Ascending aorta (tissue), 2 donors: ENCODE measurements at regions not wholly inside any gene's neighbourhood (a gene's known extent, or its start where the extent isn't known, plus 50 kb on each side); places are given as distances from the start of the nearest gene placed in this dataset.
"Not testable (repeated sequence)": the region's sequence is repeated elsewhere in the genome, so short reads cannot be mapped to it uniquely, and the experiment has no call there.

Source experiments
- DNase-seq, 2 donors: peaks; one replicate each; pipeline ENCODE4 v3.0.0-alpha.2; 2019; ENCODE audit warnings: low spot score in 2 of 2
- H3K27ac ChIP-seq, 2 donors: fragments of 200-600 bp; sonication (generic); one replicate each; pipeline ENCODE4 v1.5.1; 2016 to 2017; ENCODE audit warnings: mild to moderate bottlenecking in 1 of 2
- H3K27me3 ChIP-seq: fragments of 200-600 bp; sonication (generic); one replicate; pipeline ENCODE4 v1.5.1; 2017
- H3K36me3 ChIP-seq, 2 donors: fragments of 200-600 bp; sonication (generic); one replicate each; pipeline ENCODE4 v1.5.1; 2016
- H3K4me1 ChIP-seq, 2 donors: fragments of 200-600 bp; sonication (generic); one replicate each; pipeline ENCODE4 v1.5.1; 2016 to 2017; ENCODE audit warnings: mild to moderate bottlenecking in 1 of 2
- H3K4me3 ChIP-seq, 2 donors: fragments of 200-600 bp; sonication (generic); one replicate each; pipeline ENCODE4 v1.5.1; 2016 to 2017; ENCODE audit warnings: mild to moderate bottlenecking in 1 of 2
- H3K9me3 ChIP-seq, 2 donors: fragments of 200-600 bp; sonication (generic); one replicate each; pipeline ENCODE4 v1.5.1; 2016
- CTCF ChIP-seq, 3 experiments: fragments of 200-600 bp in 2 of 3; fragments of 450-650 bp in 1 of 3; sonication (generic) in 2 of 3; IDR thresholded peaks; one replicate each; pipeline ENCODE4 v1.5.1; 2016 to 2019; ENCODE audit warnings: antibody characterized with exemption in 3 of 3, mild to moderate bottlenecking in 1 of 3, moderate library complexity in 1 of 3
- intact Hi-C: fragments of 100-400 bp; cut with DNase I; formaldehyde crosslinking; loops from one replicate; pipeline ENCODE4 v1.15.1; 2023

DNA sequence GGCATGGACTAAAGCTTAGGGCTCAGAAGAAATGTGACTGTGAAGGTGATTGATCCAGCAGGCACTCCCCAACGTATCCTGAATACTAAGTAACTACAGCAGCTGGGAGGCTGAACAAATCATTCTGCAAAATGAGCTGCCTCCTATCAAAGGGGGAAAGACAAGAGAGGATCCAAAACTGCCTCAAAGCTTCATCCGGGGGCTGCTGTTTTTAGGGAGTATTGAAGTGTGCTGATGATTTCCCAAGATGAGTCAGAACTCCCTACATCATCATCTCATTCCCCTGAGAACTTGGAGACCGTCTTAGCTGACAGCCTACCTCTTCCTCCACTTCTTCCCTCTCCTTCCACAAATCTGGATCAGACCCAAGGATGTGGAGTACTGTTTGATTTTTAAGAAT lies 108.4 kb upstream of the GRAMD1B start:
- Histone ChIP-seq H3K36me3 (no peaks in the 10 kb centered on the region), H3K4me3 (no peak overlapping the region), H3K27me3 (no peaks in the 10 kb centered on the region), H3K4me1 (no peaks in the 10 kb centered on the region), H3K27ac (no peak overlapping the region), H3K9me3 (no peaks in the 10 kb centered on the region)
- DNase-seq: no peak
- no peak for TF ChIP-seq CTCF (IDR thresholded peaks at IDR 0.05)
- intact Hi-C loops: no loop called here

- Histone ChIP-seq H3K9me3 (no peaks in the 10 kb centered on the region), H3K27me3 (no peaks in the 10 kb centered on the region), H3K36me3 (no peaks in the 10 kb centered on the region), H3K27ac (no peak overlapping the region), H3K4me1 (no peaks in the 10 kb centered on the region), H3K4me3 (no peak overlapping the region)
- DNase-seq: no peak
- intact Hi-C loops: no loop called here
- no peak for TF ChIP-seq CTCF (IDR thresholded peaks at IDR 0.05)
These were observed 111.4 kb upstream of the GRAMD1B start for GRCh38 chr11:123318623-123319022.

DNA sequence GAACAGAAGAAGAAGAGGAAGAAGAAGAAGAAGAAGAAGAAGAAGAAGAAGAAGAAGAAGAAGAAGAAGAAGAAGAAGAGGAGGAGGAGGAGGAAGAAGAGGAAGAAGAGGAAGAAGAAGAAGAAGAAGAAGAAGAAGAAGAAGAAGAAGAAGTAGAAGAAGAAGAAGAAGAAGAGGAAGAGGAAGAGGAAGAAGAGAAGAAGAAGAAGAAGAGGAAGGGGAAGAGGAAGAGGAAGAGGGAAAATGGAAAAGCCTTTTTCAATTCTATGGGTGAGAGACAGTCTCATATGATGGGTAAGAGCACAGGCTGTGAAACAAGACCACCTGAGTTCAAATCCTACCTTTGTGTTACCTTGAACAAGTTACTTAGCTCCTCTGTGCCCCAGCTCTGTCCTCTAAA lies 111.9 kb upstream of the GRAMD1B start:
- H3K4me3 ChIP-seq, H3K4me1 ChIP-seq, H3K36me3 ChIP-seq, intact Hi-C loops, H3K27ac ChIP-seq, DNase-seq, H3K27me3 ChIP-seq, H3K9me3 ChIP-seq: not testable (repeated sequence)

DNA sequence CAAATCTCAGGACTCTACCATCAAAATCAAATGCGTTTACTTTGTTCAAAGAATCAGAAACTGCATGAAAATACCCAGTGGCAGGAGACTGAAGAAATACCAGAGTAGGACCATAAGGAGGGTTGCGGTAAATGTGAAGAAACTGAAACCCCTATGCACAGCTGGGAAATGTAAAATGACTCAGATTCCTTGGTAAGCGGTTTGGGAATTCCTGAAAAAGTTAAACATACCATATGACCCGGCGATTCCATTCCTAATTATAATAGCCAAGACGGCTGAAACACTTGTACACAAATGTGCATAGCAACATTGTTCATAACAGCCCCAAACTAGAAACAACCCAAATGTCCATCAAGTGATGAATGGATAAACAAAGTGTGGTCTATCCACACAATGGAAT lies 114.1 kb upstream of the GRAMD1B start:
- no peak overlapping the region for H3K4me3 ChIP-seq
- TF ChIP-seq CTCF (IDR thresholded peaks at IDR 0.05): no peak
- no peaks in the 10 kb centered on the region for H3K36me3 ChIP-seq
- no peaks in the 10 kb centered on the region for H3K27me3 ChIP-seq
- intact Hi-C loops: no loop called here
- no peak for DNase-seq
- no peaks in the 10 kb centered on the region for H3K9me3 ChIP-seq
- H3K4me1 ChIP-seq: no peaks in the 10 kb centered on the region
- H3K27ac ChIP-seq: no peak overlapping the region

DNA sequence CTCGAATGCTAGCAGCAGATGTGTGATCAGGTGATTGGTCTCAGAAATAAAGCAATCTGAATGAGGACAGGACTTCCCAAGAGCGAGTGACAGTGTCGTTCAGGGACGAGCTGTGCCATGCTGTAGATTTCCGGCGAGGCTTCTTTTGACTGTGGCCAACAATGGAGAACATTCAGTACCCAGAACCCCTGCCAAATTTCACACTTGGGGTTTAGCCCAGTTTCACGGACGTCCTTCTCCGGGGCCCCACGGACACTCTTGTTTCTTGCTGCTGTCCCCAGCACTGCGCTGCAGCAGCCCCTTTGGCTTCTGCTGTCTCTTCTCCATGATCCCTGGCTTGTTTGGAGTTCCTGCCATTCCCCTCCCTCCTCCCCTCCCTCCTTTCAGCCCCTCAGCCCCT lies 115.1 kb upstream of the GRAMD1B start:
- Histone ChIP-seq H3K4me3 (no peak overlapping the region), H3K4me1 (no peaks in the 10 kb centered on the region), H3K27ac (no peak overlapping the region), H3K9me3 (no peaks in the 10 kb centered on the region), H3K36me3 (no peaks in the 10 kb centered on the region), H3K27me3 (no peaks in the 10 kb centered on the region)
- intact Hi-C loops: no loop called here
- DNase-seq: no peak
- TF ChIP-seq CTCF (IDR thresholded peaks at IDR 0.05): no peak

- no peaks in the 10 kb centered on the region for H3K27me3 ChIP-seq
- H3K9me3 ChIP-seq: no peaks in the 10 kb centered on the region
- intact Hi-C loops: no loop called here
- H3K4me3 ChIP-seq: no peak overlapping the region
- no peak overlapping the region for H3K27ac ChIP-seq
- no peaks in the 10 kb centered on the region for H3K4me1 ChIP-seq
- H3K36me3 ChIP-seq: no peaks in the 10 kb centered on the region
- TF ChIP-seq CTCF (IDR thresholded peaks at IDR 0.05): no peak
- no peak for DNase-seq
These were observed 116.8 kb upstream of the GRAMD1B start for GRCh38 chr11:123313262-123313661.
